HEK293 (cell line): ENCODE measurements at regions not wholly inside any gene's neighbourhood (a gene's known extent, or its start where the extent isn't known, plus 50 kb on each side); places are given as distances from the start of the nearest gene placed in this dataset.

Experiments
- CTCF ChIA-PET: fragments of 350-600 bp; formaldehyde crosslinking; extraction: SDS; loops from one replicate; lab custom pipeline; 2021; ENCODE audit warnings: antibody characterized with exemption; lab: Yijun Ruan, JAX
- POLR2A ChIA-PET: fragments of 300-600 bp; formaldehyde crosslinking; extraction: SDS; loops from one replicate; lab custom pipeline; 2020; ENCODE audit warnings: antibody characterized with exemption, inconsistent platforms; lab: Yijun Ruan, JAX
- H3K27ac ChIP-seq: fragments of 200-500 bp; sonication (Bioruptor generic); 2 replicates; pipeline ENCODE4 v1.5.1; 2014; ENCODE audit warnings: low read depth, low read length, control low read depth, inconsistent platforms; ENCODE audit errors: extremely low read depth
- H3K36me3 ChIP-seq, 2 experiments: fragments of 200-500 bp in 1 of 2; sonication (Bioruptor generic) in 1 of 2; 1 replicate in 1 of 2; 2 replicates in 1 of 2; pipeline ENCODE4 v1.5.1; 2014 to 2017; ENCODE audit warnings: inconsistent platforms in 2 of 2, low read length in 2 of 2; ENCODE audit not compliant: control insufficient read depth in 2 of 2, insufficient read depth in 1 of 2
- H3K4me1 ChIP-seq: fragments of 200-500 bp; sonication (Bioruptor generic); 2 replicates; pipeline ENCODE4 v1.5.1; 2014; ENCODE audit warnings: mild to moderate bottlenecking, low read length, inconsistent platforms; ENCODE audit not compliant: control insufficient read depth, insufficient read depth
- H3K4me3 ChIP-seq: 2 replicates; pipeline ENCODE4 v1.5.1; 2011; ENCODE audit warnings: low read depth, mild to moderate bottlenecking, control low read depth, low read length, moderate library complexity
- H3K9me3 ChIP-seq: fragments of 200-500 bp; sonication (Bioruptor generic); 2 replicates; pipeline ENCODE4 v1.5.1; 2014; ENCODE audit warnings: low read depth, low read length, inconsistent platforms; ENCODE audit not compliant: control insufficient read depth, insufficient read depth
- HOXD13 ChIP-seq: sonication (generic); formaldehyde crosslinking; IDR thresholded peaks from 2 replicates; pipeline ENCODE4 v1.8.0; 2022; ENCODE audit warnings: missing genetic modification reagents, borderline replicate concordance
- KLF1 ChIP-seq: fragments of 450-650 bp; formaldehyde crosslinking; IDR thresholded peaks from 2 replicates; pipeline ENCODE4 v1.5.1; 2016; ENCODE audit warnings: missing biosample characterization, missing genetic modification characterization
- KLF9 ChIP-seq: fragments of 450-650 bp; formaldehyde crosslinking; IDR thresholded peaks from 2 replicates; pipeline ENCODE4 v1.5.1; 2016; ENCODE audit warnings: missing biosample characterization, missing genetic modification characterization, low read depth
- PRDM1 ChIP-seq: fragments of 450-650 bp; formaldehyde crosslinking; IDR thresholded peaks from 2 replicates; pipeline ENCODE4; 2016; ENCODE audit warnings: missing biosample characterization, missing genetic modification characterization
- PRDM2 ChIP-seq: fragments of 450-650 bp; formaldehyde crosslinking; IDR thresholded peaks from 2 replicates; pipeline ENCODE4 v1.5.1; 2016; ENCODE audit warnings: missing biosample characterization, missing genetic modification characterization, borderline replicate concordance
- SCRT2 ChIP-seq: fragments of 450-650 bp; formaldehyde crosslinking; IDR thresholded peaks from 2 replicates; pipeline ENCODE4 v1.5.1; 2016; ENCODE audit warnings: missing biosample characterization, missing genetic modification characterization
- SETDB1 ChIP-seq: IDR thresholded peaks from one replicate; pipeline ENCODE4 v1.6.1; 2017; ENCODE audit warnings: mild to moderate bottlenecking, low read length, moderate library complexity, mixed read lengths; ENCODE audit not compliant: insufficient read length
- TCF7L2 ChIP-seq: IDR thresholded peaks from 2 replicates; pipeline ENCODE4 v1.6.1; 2011; ENCODE audit warnings: low read depth, mild to moderate bottlenecking, inconsistent platforms, low read length, moderate library complexity, borderline replicate concordance
- ZBTB20 ChIP-seq: fragments of 450-650 bp; formaldehyde crosslinking; IDR thresholded peaks from 2 replicates; pipeline ENCODE4 v1.5.1; 2016; ENCODE audit warnings: missing biosample characterization, missing genetic modification characterization
- ZBTB21 ChIP-seq: fragments of 450-650 bp; formaldehyde crosslinking; IDR thresholded peaks from 2 replicates; pipeline ENCODE4 v1.5.1; 2017; ENCODE audit warnings: missing biosample characterization, missing genetic modification characterization
- ZNF112 ChIP-seq: fragments of 450-650 bp; formaldehyde crosslinking; IDR thresholded peaks from 2 replicates; pipeline ENCODE4 v1.5.0; 2017; ENCODE audit warnings: missing biosample characterization, missing genetic modification characterization
- ZNF175 ChIP-seq: fragments of 450-650 bp; formaldehyde crosslinking; IDR thresholded peaks from 2 replicates; pipeline ENCODE4 v1.5.1; 2016; ENCODE audit warnings: missing biosample characterization, missing genetic modification characterization
- ZNF2 ChIP-seq: fragments of 450-650 bp; formaldehyde crosslinking; IDR thresholded peaks from 2 replicates; pipeline ENCODE4 v1.5.1; 2016; ENCODE audit warnings: missing biosample characterization, missing genetic modification characterization
- ZNF211 ChIP-seq: fragments of 450-650 bp; formaldehyde crosslinking; IDR thresholded peaks from 2 replicates; pipeline ENCODE4 v1.5.1; 2016; ENCODE audit warnings: low read depth, missing biosample characterization, missing genetic modification characterization
- ZNF24 ChIP-seq: fragments of 450-650 bp; formaldehyde crosslinking; IDR thresholded peaks from 2 replicates; pipeline ENCODE4 v1.5.1; 2016; ENCODE audit warnings: missing biosample characterization, missing genetic modification characterization
- ZNF341 ChIP-seq: fragments of 450-650 bp; formaldehyde crosslinking; IDR thresholded peaks from 2 replicates; pipeline ENCODE4; 2016; ENCODE audit warnings: low read depth, missing biosample characterization, missing genetic modification characterization
- ZNF366 ChIP-seq: fragments of 450-650 bp; formaldehyde crosslinking; conservative IDR thresholded peaks from 2 replicates; pipeline ENCODE4 v1.5.1; 2016; ENCODE audit warnings: missing biosample characterization, missing genetic modification characterization
- ZNF449 ChIP-seq: fragments of 450-650 bp; formaldehyde crosslinking; IDR thresholded peaks from 2 replicates; pipeline ENCODE4 v1.5.1; 2017; ENCODE audit warnings: missing biosample characterization, mild to moderate bottlenecking, missing genetic modification characterization, moderate library complexity
- ZNF521 ChIP-seq: fragments of 450-650 bp; formaldehyde crosslinking; IDR thresholded peaks from 2 replicates; pipeline ENCODE4 v1.5.1; 2017; ENCODE audit warnings: missing biosample characterization, mild to moderate bottlenecking, missing genetic modification characterization
- ZNF600 ChIP-seq: fragments of 450-650 bp; formaldehyde crosslinking; IDR thresholded peaks from 2 replicates; pipeline ENCODE4 v1.5.1; 2016; ENCODE audit warnings: missing biosample characterization, missing genetic modification characterization
- ZNF624 ChIP-seq: fragments of 450-650 bp; formaldehyde crosslinking; IDR thresholded peaks from 2 replicates; pipeline ENCODE4 v1.5.1; 2017; ENCODE audit warnings: missing biosample characterization, missing genetic modification characterization
- ZNF626 ChIP-seq: fragments of 450-650 bp; sonication (Bioruptor Pico); formaldehyde crosslinking; IDR thresholded peaks from 2 replicates; pipeline ENCODE4 v1.5.1; 2018; ENCODE audit warnings: missing biosample characterization, missing genetic modification characterization, inconsistent platforms
- ZNF664 ChIP-seq: fragments of 450-650 bp; formaldehyde crosslinking; IDR thresholded peaks from 2 replicates; pipeline ENCODE4 v1.5.1; 2016; ENCODE audit warnings: missing biosample characterization, missing genetic modification characterization
- ZNF768 ChIP-seq: fragments of 450-650 bp; formaldehyde crosslinking; IDR thresholded peaks from 2 replicates; pipeline ENCODE4 v1.5.1; 2018; ENCODE audit warnings: missing biosample characterization, mild to moderate bottlenecking, missing genetic modification characterization
- ZSCAN23 ChIP-seq: fragments of 450-650 bp; formaldehyde crosslinking; IDR thresholded peaks from 2 replicates; pipeline ENCODE4 v1.5.1; 2016; ENCODE audit warnings: missing biosample characterization, missing genetic modification characterization

DNA sequence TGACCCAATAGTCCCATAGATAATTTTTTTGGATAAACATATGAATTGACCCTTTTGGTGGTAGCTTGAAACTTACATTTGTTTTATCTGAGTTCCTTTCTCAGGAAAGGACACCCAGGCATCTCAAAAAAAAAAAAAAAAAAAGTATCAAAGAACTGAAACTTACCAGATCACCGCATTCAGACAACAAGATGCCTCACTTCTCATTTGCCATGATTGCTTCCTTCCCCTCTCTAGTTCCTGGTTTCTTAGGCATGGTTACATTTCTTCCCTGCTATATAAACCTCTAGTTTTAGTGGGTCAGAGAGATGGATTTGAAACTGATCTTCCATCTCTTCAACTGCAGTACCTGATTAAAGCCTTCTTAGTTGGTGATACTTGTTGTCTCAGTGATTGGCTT is 240.1 kb downstream of the ACKR3 start:
- no peaks in the 10 kb centered on the region for H3K36me3 ChIP-seq
- no peaks in the 10 kb centered on the region for H3K4me1 ChIP-seq
- CTCF ChIA-PET = no interaction called here
- POLR2A ChIA-PET = no interaction called here
- TF ChIP-seq ZBTB20 (tag by site-specific recombination) (no peak), ZNF664 (no peak), SETDB1 (peak; percentile 35)
- TF ChIP-seq, all 188 proteins: peak for 1
- H3K4me3 ChIP-seq = no peak overlapping the region
- no peaks in the 10 kb centered on the region for H3K9me3 ChIP-seq
- H3K27ac ChIP-seq = no peak overlapping the region

- no peaks in the 10 kb centered on the region for H3K36me3 ChIP-seq
- ChIA-PET CTCF (interaction anchor here (0.6 kb wide), 1 partner anchor 154 kb away, joined by 3 read pairs; no protein-coding TSS in a partner anchor), POLR2A (no interaction called here)
- H3K9me3 ChIP-seq = no peaks in the 10 kb centered on the region
- H3K4me1 ChIP-seq = no peaks in the 10 kb centered on the region
- no peak overlapping the region for H3K4me3 ChIP-seq
- no peak overlapping the region for H3K27ac ChIP-seq
- no peak for TF ChIP-seq ZNF341 (tag by site-specific recombination)
- TF ChIP-seq ZNF2 (tag by site-specific recombination) = no peak
- no peak for TF ChIP-seq PRDM1 (tag by site-specific recombination)
- no peak for TF ChIP-seq ZNF366 (tag by site-specific recombination)
- no peak for TF ChIP-seq ZNF175 (tag by site-specific recombination)
- TF ChIP-seq KLF9 (tag by site-specific recombination) = no peak
- no peak for TF ChIP-seq ZNF624 (tag by site-specific recombination)
- no peak for TF ChIP-seq ZNF24 (tag by site-specific recombination)
- no peak for TF ChIP-seq ZNF600
- TF ChIP-seq ZBTB21 = no peak
- no peak for TF ChIP-seq ZNF768 (tag by site-specific recombination)
- no peak for TF ChIP-seq ZSCAN23 (tag by site-specific recombination)
These were observed 241.5 kb downstream of the ACKR3 start for GRCh38 chr2:236811062-236811656.

GRCh38 chr2:236813766-236814165 is 244.1 kb downstream of the ACKR3 start:
- H3K4me3 ChIP-seq = no peak overlapping the region
- CTCF ChIA-PET = no interaction called here
- no peak overlapping the region for H3K27ac ChIP-seq
- POLR2A ChIA-PET = no interaction called here
- H3K36me3 ChIP-seq = no peaks in the 10 kb centered on the region
- TF ChIP-seq KLF1 = 0 out of 2 replicates have a peak, but pooled peaks have one; percentile 16
- no peak for TF ChIP-seq TCF7L2
- H3K4me1 ChIP-seq = no peaks in the 10 kb centered on the region
- no peaks in the 10 kb centered on the region for H3K9me3 ChIP-seq

GRCh38 chr2:236814593-236814992 is 245.0 kb downstream of the ACKR3 start:
- POLR2A ChIA-PET = no interaction called here
- H3K9me3 ChIP-seq = no peaks in the 10 kb centered on the region
- CTCF ChIA-PET = no interaction called here
- H3K27ac ChIP-seq = no peak overlapping the region
- no peak overlapping the region for H3K4me3 ChIP-seq
- no peaks in the 10 kb centered on the region for H3K36me3 ChIP-seq
- H3K4me1 ChIP-seq = no peaks in the 10 kb centered on the region
- TF ChIP-seq HOXD13 (CRISPR knock-in tag) (no peak), ZNF449 (tag by site-specific recombination) (no peak), PRDM2 (no peak), ZNF211 (tag by site-specific recombination) (no peak), ZNF521 (tag by site-specific recombination) (no peak), ZNF626 (tag by site-specific recombination) (no peak), ZNF112 (tag by site-specific recombination) (no peak), SCRT2 (tag by site-specific recombination) (no peak)
